NCI-H226 (cell line): ENCODE measurements at regions not wholly inside any gene's neighbourhood (a gene's known extent, or its start where the extent isn't known, plus 50 kb on each side); places are given as distances from the start of the nearest gene placed in this dataset.

Experiments used
- DNase-seq: peaks from one replicate; pipeline ENCODE4 v3.0.0-alpha.2; 2015

DNA sequence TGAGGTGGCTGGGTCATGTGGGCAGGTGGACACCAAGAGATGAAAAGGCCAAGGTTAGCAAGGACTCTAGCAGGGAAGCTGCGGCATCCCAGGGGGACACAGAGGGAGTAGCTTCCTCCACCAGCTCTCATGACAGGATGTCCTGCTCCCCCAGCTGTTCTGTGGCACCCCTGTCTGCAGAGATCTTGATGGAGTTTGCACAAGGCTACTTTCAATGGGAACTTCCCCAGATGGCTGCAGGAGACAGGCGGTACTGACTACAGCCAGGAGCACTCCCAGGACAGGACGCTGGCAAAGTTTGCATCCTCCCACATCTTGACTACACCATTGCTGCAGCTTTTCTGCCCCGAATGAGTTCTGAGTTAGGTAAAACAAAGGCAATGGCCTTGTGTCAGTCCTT is 312.8 kb downstream of the TLE4 start:
- DNase-seq = no peak

DNA sequence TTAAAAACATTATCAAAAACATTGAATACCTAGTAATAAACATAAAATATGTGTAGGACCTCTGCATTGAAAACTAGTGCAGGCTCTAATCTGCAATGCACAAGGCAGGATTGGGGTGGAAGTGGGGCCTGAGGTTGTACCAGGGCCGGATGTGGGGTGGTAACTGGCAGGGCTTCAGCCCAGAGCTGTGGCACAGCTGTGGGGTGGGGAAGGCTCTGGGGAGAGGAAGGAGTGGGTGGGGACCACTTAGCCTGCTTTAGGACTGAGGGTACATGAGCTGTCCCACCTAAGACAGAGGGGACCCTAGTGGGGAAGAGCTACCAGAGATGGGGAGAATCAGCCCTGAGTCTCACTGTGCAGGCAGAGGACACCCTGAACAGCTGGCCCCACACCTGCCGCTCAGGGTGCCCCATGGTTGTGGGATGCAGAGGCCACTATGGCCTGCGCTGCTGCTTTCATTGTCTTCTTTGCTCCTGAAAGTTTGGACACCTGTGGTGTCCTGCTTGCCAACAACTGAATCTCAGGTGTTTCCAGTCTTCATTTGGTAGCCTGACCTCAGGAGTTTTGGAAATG is 311.4 kb downstream of the TLE4 start:
- DNase-seq = no peak

DNA sequence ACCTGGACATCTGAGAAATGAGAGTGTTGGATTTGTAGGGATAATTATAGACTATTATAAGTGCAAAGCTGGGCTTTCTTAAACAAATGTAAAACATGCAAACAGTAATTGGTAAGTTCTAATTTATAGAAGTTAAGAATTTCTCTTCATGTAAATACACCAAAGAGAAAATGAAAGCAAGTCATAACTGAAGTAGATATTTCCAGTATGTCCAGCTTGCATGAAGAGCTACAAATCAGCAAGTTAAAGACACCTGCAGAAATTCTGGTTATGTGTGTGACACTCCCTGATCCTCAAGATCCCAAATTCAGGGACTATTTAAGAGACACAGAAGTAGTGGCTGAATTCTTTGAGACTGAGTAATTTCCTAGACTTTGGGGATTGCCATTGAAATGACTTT is 308.9 kb downstream of the TLE4 start:
- no peak for DNase-seq

DNA sequence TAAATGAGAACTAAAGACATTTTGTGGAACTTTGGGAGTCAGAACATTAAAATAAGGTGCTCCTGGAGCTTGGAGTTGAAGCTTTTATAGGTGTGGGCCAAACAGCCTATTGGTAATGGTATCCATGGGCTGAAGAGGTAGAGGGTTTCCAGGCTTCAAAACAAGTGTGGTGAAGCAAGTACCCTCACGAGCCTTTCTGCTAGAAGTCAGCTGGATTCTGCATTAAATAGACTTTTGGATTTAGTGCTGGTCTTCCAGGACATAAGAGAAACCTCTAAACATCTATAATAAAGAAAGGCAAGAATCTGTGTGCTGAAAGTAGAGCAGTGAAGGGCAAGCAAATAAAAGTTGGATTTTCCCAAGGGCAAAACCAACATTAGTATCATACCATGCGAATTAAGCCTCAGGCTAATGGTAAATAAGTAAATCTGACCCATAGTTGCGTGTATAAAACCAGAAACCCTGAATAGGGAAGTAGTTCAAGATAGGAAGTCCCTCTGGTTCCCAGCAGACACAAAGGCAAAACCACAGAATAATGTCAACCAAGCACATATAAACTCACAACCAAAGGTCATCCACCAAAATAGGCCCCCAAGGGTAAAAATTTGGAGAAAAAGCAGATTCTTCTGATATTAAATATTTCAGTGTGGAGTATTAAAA is 306.3 kb downstream of the TLE4 start:
- no peak for DNase-seq

DNA sequence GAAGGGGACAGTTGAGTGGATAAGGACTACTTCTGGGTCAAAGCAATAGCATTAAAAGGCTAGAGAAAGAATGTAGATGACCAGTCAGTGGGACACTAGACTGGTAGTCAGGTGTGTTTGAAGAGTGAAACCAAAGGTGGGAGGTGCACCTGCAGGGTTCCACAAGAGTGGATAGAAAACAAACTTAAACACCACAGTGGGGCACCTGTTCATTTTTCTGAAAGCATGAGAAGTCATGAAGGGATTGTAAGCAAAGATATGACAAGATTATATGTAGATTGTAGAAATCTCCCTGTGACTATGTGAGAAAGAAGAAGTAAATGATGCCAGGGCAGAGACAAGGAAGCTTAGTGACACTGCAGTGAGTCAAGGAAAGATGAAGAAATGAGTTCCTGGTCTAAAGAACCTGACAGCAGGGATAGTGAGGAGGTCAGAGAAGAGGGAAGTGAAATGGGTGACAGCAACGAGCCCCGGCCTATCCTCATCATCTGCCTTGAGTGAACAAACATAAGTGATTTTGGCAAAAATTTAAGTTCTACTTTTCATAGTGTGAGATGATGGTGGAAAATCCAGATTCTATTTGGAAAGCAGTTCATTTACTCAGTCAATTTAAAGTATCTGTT is 296.9 kb downstream of the TLE4 start:
- no peak for DNase-seq

DNA sequence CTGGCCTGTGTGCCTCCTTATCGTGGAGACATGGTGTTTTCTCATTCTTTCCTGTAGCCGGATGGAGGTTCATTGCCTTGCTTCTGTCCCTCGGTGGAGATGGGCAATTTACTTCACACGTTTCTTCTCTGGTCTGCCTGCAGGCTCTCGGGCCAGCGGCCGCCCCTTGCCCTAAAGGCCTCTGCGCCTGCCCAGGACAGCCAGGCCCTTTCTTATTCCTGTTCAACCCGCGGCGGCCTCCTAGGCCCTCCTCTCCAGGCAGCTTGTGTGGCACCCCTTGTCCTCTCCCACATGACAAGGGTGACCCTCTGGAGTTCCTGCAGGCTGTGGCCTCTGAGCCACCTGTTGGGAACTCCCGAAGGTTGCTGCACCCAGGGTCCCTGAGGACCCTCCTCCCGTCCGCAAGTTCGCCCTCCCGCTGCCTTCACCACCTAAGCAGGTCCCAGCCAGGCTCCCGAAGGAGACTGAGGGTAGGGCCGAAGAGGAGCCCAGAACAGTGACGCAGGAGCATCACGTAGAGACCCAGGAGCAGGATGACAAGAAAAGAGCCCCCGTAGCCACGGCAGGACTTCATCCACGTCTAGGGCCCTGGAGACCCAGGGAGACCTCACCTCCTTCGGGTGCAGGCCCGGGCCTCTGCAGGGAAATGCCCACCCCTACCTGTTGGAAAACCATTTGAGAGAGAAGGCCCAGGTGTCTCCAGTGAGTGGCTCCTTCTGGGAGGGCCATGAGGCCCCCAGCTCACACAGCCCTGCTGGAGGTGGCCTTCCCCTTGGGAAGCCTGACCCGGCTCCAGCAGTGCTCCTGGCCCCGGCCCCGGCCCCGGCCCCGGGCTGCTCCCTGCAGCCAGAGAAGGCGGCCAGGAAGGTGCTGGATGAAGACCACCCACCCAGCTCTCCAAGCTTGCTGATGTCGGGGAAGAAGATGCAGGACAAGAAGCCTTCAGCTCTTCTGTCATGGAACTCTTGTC is 291.4 kb downstream of the TLE4 start:
- no peak for DNase-seq

DNA sequence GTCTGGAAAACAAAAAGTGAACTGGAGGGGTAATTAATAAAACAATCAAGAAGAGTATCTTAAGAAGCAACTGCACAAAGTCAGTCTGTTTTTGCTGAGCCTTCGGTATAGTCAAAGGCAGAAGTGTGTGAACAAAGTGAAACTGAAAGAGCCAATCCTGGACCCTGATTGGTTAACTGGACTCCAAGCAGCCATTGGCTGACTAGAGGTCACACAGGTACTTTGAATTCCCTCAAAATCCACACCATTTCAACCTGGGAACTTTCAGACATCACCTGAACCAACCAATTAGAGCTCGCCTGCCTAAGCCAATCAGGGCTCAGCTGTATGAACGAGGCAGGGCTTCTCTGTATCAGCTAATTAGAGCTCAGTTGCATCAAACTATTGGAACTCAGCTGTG is 286.7 kb downstream of the TLE4 start:
- peak; percentile 11 for DNase-seq

DNA sequence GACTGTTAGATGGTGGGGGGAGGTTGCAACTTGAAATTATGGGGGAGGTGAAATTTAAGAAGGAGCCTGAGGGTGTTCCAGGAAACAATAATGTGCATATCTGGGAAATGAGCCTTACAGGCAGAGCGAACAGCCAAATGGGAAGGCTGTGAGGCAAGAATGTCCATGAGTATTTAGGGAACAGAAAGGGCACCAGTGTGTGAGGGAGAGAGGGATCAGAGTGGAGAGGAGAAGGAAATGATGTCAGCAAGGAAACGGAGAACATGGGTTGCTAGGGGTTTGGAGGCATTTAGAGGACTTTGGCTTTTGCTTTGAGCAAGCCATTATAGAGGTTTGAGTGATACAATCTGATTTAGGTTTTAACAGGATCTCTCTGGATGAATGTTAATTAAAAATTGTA is 285.4 kb downstream of the TLE4 start:
- no peak for DNase-seq

DNA sequence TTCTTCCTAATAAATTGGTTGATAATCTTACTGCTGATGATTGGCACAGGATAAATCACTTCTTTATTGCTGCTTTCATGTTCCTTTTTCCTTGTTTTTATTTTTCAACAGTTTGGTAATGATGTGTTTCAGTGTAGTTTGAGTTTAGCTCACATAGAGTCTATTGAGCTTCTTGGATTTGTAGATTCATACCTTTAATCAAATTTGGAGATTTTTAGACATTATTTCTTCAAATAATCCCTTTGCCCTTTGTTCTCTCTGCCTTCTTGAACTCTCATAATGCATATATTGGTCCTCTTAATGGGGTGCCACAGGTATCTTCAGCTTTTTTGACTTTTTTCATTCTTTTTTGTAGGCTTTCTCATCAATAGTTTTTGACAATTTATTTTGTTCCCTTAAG is 275.3 kb downstream of the TLE4 start:
- no peak for DNase-seq

DNA sequence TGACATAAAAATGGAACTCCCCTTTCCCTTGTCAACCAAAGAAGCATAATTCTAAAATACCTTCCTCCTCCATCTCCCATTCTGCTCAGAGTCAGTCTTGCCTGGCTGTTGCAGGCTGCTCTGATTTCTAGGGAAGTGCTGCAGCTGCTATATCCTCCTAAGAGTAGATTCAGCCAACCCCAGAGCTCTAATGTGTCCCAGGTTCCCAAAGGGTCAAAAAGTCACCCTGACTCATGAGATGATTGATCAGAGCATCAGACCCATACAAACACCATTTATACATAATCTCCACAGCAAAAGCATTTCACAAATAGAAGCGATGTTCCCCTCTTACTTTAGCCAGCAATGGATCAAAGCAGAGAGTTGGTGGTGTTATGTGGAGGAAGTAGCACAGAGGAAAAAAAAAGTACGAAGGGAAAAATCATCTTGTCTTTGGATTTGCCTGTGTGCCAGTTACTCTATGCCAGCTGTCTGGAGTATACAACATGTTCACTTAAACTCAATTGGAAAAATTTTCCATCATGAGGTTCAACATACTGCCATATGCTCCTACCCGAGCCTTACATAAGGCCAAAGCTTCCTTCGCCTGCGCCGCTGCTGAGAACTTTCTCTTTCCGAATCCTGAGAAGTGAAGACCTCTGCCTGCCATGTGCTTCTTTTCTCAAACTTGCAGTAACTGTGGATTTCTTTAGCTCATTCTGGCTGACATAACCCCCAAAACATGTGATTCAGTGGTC is 258.0 kb downstream of the TLE4 start:
- no peak for DNase-seq

DNA sequence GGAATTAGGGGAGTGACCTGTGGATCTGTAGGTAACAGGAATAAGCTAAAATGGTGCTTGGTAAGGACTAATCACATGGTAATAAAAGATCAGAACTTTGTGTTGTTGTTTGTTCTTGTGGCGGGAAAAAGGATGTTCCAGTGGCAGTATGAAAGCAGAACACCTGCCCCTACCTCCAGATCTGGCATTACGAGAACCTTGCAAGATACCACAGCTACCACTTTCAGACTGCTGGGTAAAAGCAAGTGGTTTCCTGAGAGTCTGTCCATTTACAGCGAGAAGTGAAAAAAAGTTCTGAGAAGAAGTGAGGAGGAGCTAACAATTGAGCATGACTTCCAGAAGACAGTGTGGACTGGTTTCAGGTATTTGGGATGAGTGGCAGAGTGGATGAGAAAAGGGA is 252.5 kb downstream of the TLE4 start:
- no peak for DNase-seq

DNA sequence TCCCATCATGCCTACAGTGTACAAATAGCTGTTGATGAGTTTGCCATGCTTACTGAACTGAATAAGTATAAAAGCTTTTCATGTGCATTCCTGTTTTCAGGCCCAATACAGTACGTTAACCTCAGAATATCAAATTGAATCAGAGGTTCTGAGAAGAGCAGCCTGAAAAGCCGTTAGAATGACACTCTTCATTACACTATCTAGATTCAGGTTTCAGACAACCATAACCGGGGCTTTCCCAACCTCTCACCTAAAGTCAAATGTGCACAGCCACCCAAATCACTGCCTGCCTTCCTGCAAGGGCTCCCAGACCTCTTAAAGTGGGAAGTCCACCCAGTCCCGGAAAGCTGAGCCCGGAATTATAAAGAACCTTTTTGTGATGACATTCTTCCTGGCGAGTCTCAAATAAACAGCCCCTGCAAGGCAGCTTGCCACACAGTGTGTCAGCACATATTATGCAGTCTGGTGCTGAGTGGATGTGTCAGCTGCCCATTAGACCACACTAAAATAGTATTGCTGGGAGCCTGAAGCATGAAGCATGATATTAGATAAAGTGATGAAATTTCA is 245.8 kb downstream of the TLE4 start:
- DNase-seq = no peak

DNA sequence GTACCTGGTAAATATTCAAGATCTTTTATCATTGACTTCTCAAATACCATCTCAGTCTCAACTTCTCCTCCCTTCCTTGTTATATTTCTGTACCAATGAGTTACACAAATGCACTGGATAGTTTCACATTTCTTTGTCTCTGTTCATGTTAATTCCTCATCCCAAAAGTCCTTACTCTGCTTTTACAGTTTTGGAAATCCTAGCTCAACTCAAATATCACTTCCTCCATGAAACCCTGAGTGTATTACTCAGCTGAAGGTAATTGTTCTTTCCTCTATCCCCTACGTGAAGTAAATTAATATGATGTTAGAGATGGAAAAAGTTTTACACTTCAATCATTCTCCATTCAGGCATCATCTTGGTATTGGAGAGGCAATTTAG is 241.5 kb downstream of the TLE4 start:
- DNase-seq = no peak

DNA sequence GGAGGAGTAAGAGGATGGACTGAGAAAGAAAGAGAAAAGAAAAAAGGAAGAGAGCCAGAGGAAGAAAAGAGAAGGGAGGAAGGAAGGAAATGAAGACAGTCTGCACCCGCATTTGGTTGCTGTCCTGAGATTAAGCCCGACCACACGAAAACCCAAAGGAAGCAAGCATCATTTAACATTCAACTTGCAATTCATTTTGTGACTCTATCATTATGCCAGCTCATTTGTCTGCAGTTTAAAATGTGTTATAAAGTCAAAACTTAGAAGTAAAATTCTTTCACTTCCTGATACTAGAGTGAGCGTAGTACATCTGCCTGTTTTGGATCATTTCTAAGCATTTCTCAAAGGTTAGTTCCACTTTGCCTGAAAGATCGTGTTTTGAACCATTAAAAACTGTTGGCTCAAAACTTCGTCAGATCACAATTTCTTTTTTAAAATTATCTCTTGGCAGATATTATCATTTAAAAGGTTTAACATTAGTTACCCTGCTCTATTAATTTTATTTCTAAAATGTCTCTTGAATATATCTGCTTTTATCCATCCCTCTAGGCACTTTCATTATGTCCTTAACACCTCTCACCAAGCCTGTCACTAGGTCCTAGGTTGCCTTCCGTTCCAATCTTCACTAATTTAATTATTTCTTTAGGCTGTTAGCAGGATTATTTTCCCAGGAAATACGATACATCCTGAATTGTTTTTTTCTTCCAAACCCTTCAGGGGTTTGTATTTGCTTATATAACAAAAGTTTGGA is 240.9 kb downstream of the TLE4 start:
- DNase-seq = no peak

DNA sequence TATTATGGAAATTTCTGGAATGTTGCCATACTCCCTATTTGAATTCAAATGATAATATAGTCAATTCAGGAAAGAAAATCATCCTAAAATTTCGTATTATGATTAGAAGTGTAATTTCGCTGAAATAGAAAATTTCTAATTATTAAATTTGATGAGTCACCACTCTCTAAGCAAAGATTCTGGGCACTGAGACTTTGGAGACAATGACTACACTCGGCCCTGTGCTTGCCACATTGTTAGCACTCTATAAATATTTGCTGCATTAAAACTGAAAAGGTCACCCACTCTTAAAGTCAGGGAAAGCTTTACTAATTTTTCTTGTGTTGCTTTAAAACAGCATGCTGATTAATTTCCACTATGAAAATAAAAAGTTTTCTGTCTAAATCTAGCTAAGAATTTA is 240.3 kb downstream of the TLE4 start:
- no peak for DNase-seq

DNA sequence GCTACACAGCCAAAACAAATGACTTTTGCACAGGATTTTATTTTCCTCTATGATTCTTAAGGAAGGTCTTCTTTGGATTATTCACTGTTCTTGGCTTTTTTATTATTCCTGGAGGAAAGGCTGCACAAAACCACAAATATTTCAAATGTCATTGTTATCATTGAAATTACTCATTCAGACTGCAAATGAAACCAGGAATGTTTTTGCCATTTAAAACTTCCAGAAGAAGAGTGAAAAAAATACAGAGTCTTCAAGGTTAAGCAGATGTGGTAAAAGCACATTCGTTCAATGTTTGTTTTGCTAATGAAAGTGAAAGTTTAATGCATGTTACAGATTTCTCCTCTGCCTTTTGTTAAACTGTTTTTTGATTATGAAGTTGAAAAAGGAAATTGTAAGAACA is 238.2 kb downstream of the TLE4 start:
- peak; percentile 78 for DNase-seq

DNA sequence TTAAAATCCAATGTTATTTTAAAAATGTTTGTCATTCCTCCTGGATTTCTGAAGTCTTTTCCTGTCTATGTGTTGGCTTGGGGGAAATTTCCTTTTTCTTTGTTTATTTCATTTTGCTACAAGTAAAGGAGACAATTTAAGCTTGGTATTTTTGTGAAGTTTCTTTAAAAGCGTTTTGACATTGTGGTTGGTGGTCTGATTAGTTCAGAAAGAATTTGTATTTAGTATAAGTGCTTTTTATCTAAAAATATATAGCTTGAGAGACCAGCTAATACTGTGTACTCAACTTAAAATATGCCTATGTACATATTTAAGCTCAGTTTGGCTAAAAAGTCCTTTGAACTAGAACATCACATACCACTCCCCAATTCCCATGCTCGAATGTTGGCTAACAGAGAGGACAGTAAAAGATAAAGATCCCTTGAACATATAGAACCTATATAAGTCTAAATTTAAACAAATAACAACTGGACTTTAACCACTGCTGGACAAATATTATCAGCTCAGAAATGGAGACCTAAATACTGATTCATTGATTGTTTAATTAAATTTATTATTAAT is 237.6 kb downstream of the TLE4 start:
- DNase-seq = no peak

DNA sequence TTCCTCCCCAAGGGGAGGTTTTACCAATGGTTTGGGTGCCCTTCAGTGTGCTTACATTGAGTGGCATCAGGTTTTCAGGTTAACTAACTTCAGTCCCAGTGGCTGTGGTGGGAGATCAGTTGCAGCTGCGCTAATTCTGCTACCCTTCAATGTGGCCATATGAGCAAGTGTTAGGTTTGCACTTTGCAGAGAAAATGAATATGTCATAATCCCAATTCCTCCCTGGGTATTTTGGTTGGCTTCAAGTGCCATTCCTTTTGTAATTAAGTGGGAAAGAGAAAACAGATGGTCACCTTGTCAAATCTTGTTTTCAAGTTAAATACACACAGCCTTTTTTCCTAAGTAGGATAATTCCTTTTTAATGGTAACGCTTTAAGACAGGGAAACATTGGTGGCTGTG is 236.2 kb downstream of the TLE4 start:
- DNase-seq = no peak

DNA sequence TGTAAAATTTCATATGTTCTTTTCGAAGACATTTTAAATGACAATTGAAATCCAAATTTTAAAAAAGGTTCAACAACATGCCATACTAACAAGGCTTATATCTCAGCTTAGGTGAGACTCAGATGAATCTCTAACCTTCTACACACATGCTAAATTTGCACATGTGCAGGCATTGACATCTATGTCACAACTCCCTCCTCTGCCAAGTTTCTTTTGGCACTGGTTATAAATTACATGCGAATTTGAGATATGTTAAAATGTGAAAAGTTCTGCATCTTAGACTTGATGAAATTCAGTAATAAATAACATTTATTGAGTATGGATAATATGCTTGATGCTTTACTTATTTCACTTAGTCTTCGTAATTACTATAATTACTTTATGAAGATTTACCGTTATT is 234.3 kb downstream of the TLE4 start:
- no peak for DNase-seq

DNA sequence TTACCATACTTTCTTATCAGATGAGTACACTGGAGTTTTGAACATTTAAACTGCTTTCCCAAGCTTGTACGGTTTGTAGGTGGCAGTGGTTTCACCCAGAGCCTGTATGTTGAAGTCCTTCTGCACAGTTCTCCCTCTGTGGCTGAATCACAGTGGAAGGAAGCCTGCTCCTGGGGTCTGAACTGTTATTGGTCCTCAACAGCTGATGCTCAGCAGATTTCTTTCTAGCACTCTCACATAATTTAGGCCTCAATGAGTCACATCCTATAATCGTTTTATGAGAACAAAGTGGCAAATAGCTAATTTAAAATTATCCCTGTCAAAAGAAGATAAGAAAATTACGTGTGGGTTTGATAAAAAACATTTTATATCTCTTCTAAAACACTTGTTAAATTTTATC is 229.7 kb downstream of the TLE4 start:
- DNase-seq = no peak

DNA sequence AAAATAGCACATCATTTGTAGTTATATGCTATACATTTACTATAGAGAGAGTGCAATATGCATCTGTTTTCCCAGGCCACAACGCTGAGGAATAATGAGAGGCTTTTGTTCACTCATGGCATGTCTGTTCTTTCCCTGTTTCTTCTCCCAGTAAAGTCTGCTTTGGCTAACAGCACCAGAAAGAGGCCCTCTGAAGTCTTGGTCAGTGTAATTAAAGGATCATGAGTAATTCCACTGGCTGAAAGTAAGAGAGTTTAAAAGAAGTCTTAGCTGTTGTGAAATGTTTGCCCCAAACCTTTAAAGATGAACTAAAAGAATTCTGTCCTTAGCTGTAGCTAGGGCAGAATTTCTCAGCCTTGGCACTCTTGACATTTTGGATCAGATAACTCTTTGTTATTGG is 228.8 kb downstream of the TLE4 start:
- no peak for DNase-seq
